GM12891 (cell line): ENCODE measurements at regions not wholly inside any gene's neighbourhood (a gene's known extent, or its start where the extent isn't known, plus 50 kb on each side); places are given as distances from the start of the nearest gene placed in this dataset.
"Not testable (repeated sequence)": the region's sequence is repeated elsewhere in the genome, so short reads cannot be mapped to it uniquely, and the experiment has no call there.

Source experiments
- PAX5 ChIP-seq: IDR thresholded peaks from 2 replicates; pipeline ENCODE4 v1.6.1; 2011; ENCODE audit warnings: low read length, moderate library complexity, mild to moderate bottlenecking; ENCODE audit not compliant: insufficient read depth, severe bottlenecking
- POLR2A ChIP-seq: IDR thresholded peaks from 2 replicates; pipeline ENCODE4 v1.6.1; 2011; ENCODE audit warnings: low read depth, low read length, control low read depth
- POLR2AphosphoS5 ChIP-seq: IDR thresholded peaks from 2 replicates; pipeline ENCODE4 v1.6.1; 2011; ENCODE audit warnings: low read depth, low read length, control low read depth
- POU2F2 ChIP-seq: IDR thresholded peaks from 2 replicates; pipeline ENCODE4 v1.6.1; 2011; ENCODE audit warnings: low read depth, mild to moderate bottlenecking, control low read depth, low read length, moderate library complexity
- SPI1 ChIP-seq: IDR thresholded peaks from 2 replicates; pipeline ENCODE4 v1.6.1; 2011; ENCODE audit warnings: low read depth, low read length, control low read depth
- TAF1 ChIP-seq: IDR thresholded peaks from 2 replicates; pipeline ENCODE4 v1.6.1; 2011; ENCODE audit warnings: low read depth, low read length, control low read depth

GRCh38 chr17:20867938-20868661, 174.7 kb downstream of the USP22 start:
- not testable (repeated sequence) for TF ChIP-seq POLR2AphosphoS5, TAF1, POLR2A, SPI1, POU2F2, PAX5
